Liver (tissue), 8 donors: ENCODE measurements at regions not wholly inside any gene's neighbourhood (a gene's known extent, or its start where the extent isn't known, plus 50 kb on each side); places are given as distances from the start of the nearest gene placed in this dataset.

Experiments used
- DNase-seq: peaks from one replicate; pipeline ENCODE4 v3.0.0-alpha.2; 2017; ENCODE audit warnings: low spot score
- H3K27ac ChIP-seq, 2 donors: one replicate each; pipeline ENCODE4 v1.7.0; 2013; ENCODE audit warnings: inconsistent platforms in 2 of 2, low read length in 2 of 2, control low read depth in 1 of 2, low read depth in 1 of 2, mild to moderate bottlenecking in 1 of 2
- H3K27me3 ChIP-seq, 4 donors: one replicate each; pipeline versions ENCODE4 v1.6.1 to v1.7.0; 2013; ENCODE audit warnings: low read length in 3 of 4, inconsistent platforms in 1 of 4, mild to moderate bottlenecking in 1 of 4, moderate library complexity in 1 of 4; ENCODE audit not compliant: control insufficient read depth in 4 of 4, insufficient read depth in 4 of 4
- H3K36me3 ChIP-seq, 4 donors: one replicate each; pipeline versions ENCODE4 v1.6.1 to v1.7.0; 2013; ENCODE audit warnings: low read length in 3 of 4, mild to moderate bottlenecking in 3 of 4, low read depth in 1 of 4, moderate library complexity in 1 of 4; ENCODE audit not compliant: control insufficient read depth in 4 of 4, insufficient read depth in 3 of 4
- H3K4me1 ChIP-seq, 4 donors: one replicate each; pipeline versions ENCODE4 v1.6.1 to v1.7.0; 2013; ENCODE audit warnings: low read length in 3 of 4, mild to moderate bottlenecking in 3 of 4, moderate library complexity in 1 of 4; ENCODE audit not compliant: control insufficient read depth in 4 of 4, insufficient read depth in 4 of 4
- H3K4me3 ChIP-seq, 3 donors: one replicate each; pipeline versions ENCODE4 v1.6.1 to v1.7.0; 2013; ENCODE audit warnings: low read length in 3 of 3, control low read depth in 1 of 3, low read depth in 1 of 3, mild to moderate bottlenecking in 1 of 3
- H3K9ac ChIP-seq, 2 donors: one replicate each; pipeline ENCODE4 v1.7.0; 2013; ENCODE audit warnings: low read length in 2 of 2, mild to moderate bottlenecking in 2 of 2, moderate library complexity in 2 of 2, control low read depth in 1 of 2, low read depth in 1 of 2
- H3K9me3 ChIP-seq, 4 donors: one replicate each; pipeline versions ENCODE4 v1.6.1 to v1.7.0; 2013; ENCODE audit warnings: low read length in 3 of 4; ENCODE audit not compliant: control insufficient read depth in 4 of 4
- CTCF ChIP-seq: fragments of 150-350 bp; IDR thresholded peaks from 2 replicates; pipeline ENCODE4 v1.5.1; 2017; ENCODE audit warnings: improper control_type of control experiment, low read depth, low read length; ENCODE audit not compliant: missing input control
- EGR1 ChIP-seq, 2 donors: IDR thresholded peaks; 2 replicates each; pipeline ENCODE4 v1.6.1; 2016 to 2018; ENCODE audit warnings: antibody characterized with exemption in 2 of 2, low read depth in 2 of 2
- FOXA1 ChIP-seq: IDR thresholded peaks from 2 replicates; pipeline ENCODE4 v1.6.1; 2016; ENCODE audit warnings: antibody characterized with exemption
- FOXA2 ChIP-seq: IDR thresholded peaks from 2 replicates; pipeline ENCODE4 v1.6.1; 2016; ENCODE audit warnings: antibody characterized with exemption
- GABPA ChIP-seq, 2 donors: IDR thresholded peaks in 1 of 2; conservative IDR thresholded peaks in 1 of 2; 2 replicates each; pipeline ENCODE4 v1.6.1; 2016; ENCODE audit warnings: antibody characterized with exemption in 2 of 2, mild to moderate bottlenecking in 1 of 2, moderate library complexity in 1 of 2
- HNF4A ChIP-seq, 2 donors: conservative IDR thresholded peaks; 2 replicates each; pipeline ENCODE4 v1.6.1; 2016; ENCODE audit warnings: antibody characterized with exemption in 2 of 2, mild to moderate bottlenecking in 2 of 2
- HNF4G ChIP-seq: IDR thresholded peaks from 2 replicates; pipeline ENCODE4 v1.6.1; 2016; ENCODE audit warnings: antibody characterized with exemption
- JUND ChIP-seq, 2 donors: IDR thresholded peaks; 2 replicates each; pipeline ENCODE4 v1.6.1; 2016; ENCODE audit warnings: antibody characterized with exemption in 2 of 2
- NR2F2 ChIP-seq: IDR thresholded peaks from 2 replicates; pipeline ENCODE4 v1.6.1; 2016; ENCODE audit warnings: antibody characterized with exemption
- RAD21 ChIP-seq, 2 donors: IDR thresholded peaks; 2 replicates each; pipeline ENCODE4 v1.6.1; 2016; ENCODE audit warnings: antibody characterized with exemption in 2 of 2, mild to moderate bottlenecking in 2 of 2
- RXRA ChIP-seq, 2 donors: IDR thresholded peaks; 2 replicates each; pipeline ENCODE4 v1.6.1; 2017 to 2018; ENCODE audit warnings: antibody characterized with exemption in 2 of 2, mild to moderate bottlenecking in 1 of 2
- SP1 ChIP-seq: IDR thresholded peaks from 2 replicates; pipeline ENCODE4 v1.6.1; 2018; ENCODE audit warnings: antibody characterized with exemption, mild to moderate bottlenecking
- TAF1 ChIP-seq: conservative IDR thresholded peaks from 2 replicates; pipeline ENCODE4 v1.6.1; 2016; ENCODE audit warnings: antibody characterized with exemption, mild to moderate bottlenecking
- YY1 ChIP-seq: IDR thresholded peaks from 2 replicates; pipeline ENCODE4 v1.6.1; 2016; ENCODE audit warnings: antibody characterized with exemption, mild to moderate bottlenecking
- ZBTB33 ChIP-seq: IDR thresholded peaks from 2 replicates; pipeline ENCODE4 v1.6.1; 2016; ENCODE audit warnings: antibody characterized with exemption
- WGBS: extraction: QIAGEN DNeasy Blood & Tissue Kit; methylation state at CpG from one replicate; pipeline ENCODE4 v1.1.7; 2013; 5-methylcytosine and 5-hydroxymethylcytosine counted together
- TF ChIP-seq, protein P1 (sequence below): IDR thresholded peaks from 2 replicates; pipeline ENCODE4 v1.6.1; 2016; ENCODE audit warnings: antibody characterized with exemption, mild to moderate bottlenecking
- TF ChIP-seq, protein P2 (sequence below): IDR thresholded peaks from 2 replicates; pipeline ENCODE4 v1.6.1; 2016; ENCODE audit warnings: antibody characterized with exemption
- TF ChIP-seq, protein P3 (sequence below): IDR thresholded peaks from 2 replicates; pipeline ENCODE4 v1.6.1; 2016; ENCODE audit warnings: antibody characterized with exemption
- donor health status: healthy.
- donor health status: healthy.
- donor health status: healthy.
- donor health status: healthy.
- donor health status: healthy.

DNA sequence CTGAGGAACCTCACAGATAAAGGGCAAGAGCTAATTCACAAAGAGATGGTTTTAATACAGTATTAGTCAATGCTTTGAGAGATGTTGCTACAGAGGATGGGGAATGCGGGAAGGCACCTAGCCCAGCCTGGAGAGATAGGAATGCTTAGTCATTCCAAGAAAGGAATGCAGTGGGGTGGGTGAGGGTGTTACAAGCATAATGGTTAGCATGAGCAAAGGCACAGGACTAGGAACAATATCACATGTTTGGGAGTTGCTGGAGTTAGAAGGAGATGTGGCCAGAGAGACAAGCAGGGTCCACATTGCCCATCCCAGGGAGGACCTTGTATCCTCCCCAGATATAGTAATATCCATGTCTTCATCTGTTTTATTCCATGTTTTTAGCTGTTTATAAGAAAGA lies 107.0 kb upstream of the OGFRL1 start:
- Histone ChIP-seq H3K9ac (no peak overlapping the region), H3K9me3 (no peaks in the 10 kb centered on the region), H3K27me3 (peaks cover 0 to 3% (median 0%) of the 10 kb centered on the region in 4 donors), H3K27ac (no peak overlapping the region), H3K4me3 (no peak overlapping the region), H3K4me1 (no peaks in the 10 kb centered on the region), H3K36me3 (no peaks in the 10 kb centered on the region)
- no peak for DNase-seq
- WGBS: 61% methylated on average over 1 of the region's 1 CpG
- no peak for TF ChIP-seq CTCF
- TF ChIP-seq ZBTB33: no peak
- TF ChIP-seq, protein P1, sequence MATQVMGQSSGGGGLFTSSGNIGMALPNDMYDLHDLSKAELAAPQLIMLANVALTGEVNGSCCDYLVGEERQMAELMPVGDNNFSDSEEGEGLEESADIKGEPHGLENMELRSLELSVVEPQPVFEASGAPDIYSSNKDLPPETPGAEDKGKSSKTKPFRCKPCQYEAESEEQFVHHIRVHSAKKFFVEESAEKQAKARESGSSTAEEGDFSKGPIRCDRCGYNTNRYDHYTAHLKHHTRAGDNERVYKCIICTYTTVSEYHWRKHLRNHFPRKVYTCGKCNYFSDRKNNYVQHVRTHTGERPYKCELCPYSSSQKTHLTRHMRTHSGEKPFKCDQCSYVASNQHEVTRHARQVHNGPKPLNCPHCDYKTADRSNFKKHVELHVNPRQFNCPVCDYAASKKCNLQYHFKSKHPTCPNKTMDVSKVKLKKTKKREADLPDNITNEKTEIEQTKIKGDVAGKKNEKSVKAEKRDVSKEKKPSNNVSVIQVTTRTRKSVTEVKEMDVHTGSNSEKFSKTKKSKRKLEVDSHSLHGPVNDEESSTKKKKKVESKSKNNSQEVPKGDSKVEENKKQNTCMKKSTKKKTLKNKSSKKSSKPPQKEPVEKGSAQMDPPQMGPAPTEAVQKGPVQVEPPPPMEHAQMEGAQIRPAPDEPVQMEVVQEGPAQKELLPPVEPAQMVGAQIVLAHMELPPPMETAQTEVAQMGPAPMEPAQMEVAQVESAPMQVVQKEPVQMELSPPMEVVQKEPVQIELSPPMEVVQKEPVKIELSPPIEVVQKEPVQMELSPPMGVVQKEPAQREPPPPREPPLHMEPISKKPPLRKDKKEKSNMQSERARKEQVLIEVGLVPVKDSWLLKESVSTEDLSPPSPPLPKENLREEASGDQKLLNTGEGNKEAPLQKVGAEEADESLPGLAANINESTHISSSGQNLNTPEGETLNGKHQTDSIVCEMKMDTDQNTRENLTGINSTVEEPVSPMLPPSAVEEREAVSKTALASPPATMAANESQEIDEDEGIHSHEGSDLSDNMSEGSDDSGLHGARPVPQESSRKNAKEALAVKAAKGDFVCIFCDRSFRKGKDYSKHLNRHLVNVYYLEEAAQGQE: no peak
- no peak for TF ChIP-seq RXRA (IDR thresholded peaks at IDR 0.05)
- no peak for TF ChIP-seq HNF4A (conservative IDR thresholded peaks at IDR 0.05)
- no peak for TF ChIP-seq SP1
- TF ChIP-seq GABPA (IDR thresholded peaks at IDR 0.05 in 1 of 2, conservative IDR thresholded peaks at IDR 0.05 in 1 of 2): no peak
- TF ChIP-seq JUND (IDR thresholded peaks at IDR 0.05): no peak
- no peak for TF ChIP-seq RAD21 (IDR thresholded peaks at IDR 0.05)
- no peak for TF ChIP-seq EGR1 (IDR thresholded peaks at IDR 0.05; ENCODE audit: low read depth in 2 of 2)
- no peak for TF ChIP-seq FOXA2
- TF ChIP-seq, protein P2, sequence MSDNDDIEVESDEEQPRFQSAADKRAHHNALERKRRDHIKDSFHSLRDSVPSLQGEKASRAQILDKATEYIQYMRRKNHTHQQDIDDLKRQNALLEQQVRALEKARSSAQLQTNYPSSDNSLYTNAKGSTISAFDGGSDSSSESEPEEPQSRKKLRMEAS: no peak
- TF ChIP-seq FOXA1: no peak
- TF ChIP-seq, protein P3, sequence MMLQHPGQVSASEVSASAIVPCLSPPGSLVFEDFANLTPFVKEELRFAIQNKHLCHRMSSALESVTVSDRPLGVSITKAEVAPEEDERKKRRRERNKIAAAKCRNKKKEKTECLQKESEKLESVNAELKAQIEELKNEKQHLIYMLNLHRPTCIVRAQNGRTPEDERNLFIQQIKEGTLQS: no peak
- no peak for TF ChIP-seq HNF4G
- TF ChIP-seq YY1: no peak
- TF ChIP-seq NR2F2: no peak
- no peak for TF ChIP-seq TAF1
